ENCODE measurements at regions not wholly inside any gene's neighbourhood (a gene's known extent, or its start where the extent isn't known, plus 50 kb on each side); places are given as distances from the start of the nearest gene placed in this dataset.

DNA sequence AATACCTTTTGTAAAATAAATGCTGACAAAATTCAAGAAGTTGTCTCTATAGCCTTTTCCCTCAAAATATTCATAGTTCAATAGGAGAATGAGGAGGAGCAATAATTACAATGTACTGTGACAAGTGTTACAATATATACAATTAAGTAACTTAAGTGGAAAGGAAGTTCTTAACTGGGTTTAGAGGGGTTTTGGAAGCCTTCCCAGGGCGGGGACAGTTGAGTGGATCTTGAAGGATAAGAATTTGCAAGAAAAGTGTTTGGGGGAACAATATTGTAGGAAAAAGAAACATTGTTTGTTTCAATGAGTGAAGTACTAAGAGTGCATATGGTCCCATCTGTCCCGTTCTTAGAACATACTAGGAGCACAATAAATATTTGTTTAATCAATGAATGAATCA, 165.2 kb upstream of the PLSCR5 start:
- H3K27ac ChIP-seq, result no peak overlapping the region
- 84% methylated on average over 2 of the region's 2 CpGs for WGBS
- no peaks in the 10 kb centered on the region for H3K4me1 ChIP-seq
- no peaks in the 10 kb centered on the region for H3K27me3 ChIP-seq
- peaks cover 7% of the 10 kb centered on the region for H3K9me3 ChIP-seq
- no peaks in the 10 kb centered on the region for H3K36me3 ChIP-seq
- TF ChIP-seq, protein P1, sequence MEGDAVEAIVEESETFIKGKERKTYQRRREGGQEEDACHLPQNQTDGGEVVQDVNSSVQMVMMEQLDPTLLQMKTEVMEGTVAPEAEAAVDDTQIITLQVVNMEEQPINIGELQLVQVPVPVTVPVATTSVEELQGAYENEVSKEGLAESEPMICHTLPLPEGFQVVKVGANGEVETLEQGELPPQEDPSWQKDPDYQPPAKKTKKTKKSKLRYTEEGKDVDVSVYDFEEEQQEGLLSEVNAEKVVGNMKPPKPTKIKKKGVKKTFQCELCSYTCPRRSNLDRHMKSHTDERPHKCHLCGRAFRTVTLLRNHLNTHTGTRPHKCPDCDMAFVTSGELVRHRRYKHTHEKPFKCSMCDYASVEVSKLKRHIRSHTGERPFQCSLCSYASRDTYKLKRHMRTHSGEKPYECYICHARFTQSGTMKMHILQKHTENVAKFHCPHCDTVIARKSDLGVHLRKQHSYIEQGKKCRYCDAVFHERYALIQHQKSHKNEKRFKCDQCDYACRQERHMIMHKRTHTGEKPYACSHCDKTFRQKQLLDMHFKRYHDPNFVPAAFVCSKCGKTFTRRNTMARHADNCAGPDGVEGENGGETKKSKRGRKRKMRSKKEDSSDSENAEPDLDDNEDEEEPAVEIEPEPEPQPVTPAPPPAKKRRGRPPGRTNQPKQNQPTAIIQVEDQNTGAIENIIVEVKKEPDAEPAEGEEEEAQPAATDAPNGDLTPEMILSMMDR (IDR thresholded peaks at IDR 0.05), result no peak
- TF ChIP-seq EP300 (IDR thresholded peaks at IDR 0.05) (no peak), POLR2A (IDR thresholded peaks at IDR 0.05) (no peak), POLR2AphosphoS5 (IDR thresholded peaks at IDR 0.05) (no peak)
- H3K4me3 ChIP-seq, result no peak overlapping the region
- DNase-seq (ENCODE audit: low spot score in 2 of 2), result no peak

DNA sequence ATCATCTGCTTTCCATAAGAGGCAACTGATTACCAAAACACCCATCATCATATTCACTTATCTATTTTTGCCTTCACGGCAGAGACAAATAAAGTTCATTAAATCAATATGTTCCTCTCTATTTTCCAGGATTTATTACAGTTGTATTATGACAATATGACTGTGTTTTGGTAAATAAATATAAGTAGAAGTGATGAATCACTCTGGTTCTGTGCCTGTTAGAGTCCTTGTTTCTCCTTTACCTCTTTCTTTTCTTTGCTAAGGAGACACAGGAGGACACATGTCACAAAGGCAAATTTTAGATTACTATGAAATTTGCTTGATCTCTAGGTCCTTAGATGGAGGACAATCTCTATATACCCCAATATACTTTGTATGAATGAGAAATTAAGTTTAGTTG, 152.6 kb upstream of the PLSCR5 start:
- DNase-seq (ENCODE audit: low spot score in 2 of 2), result no peak
- Histone ChIP-seq H3K27me3 (no peaks in the 10 kb centered on the region), H3K4me3 (no peak overlapping the region), H3K36me3 (no peaks in the 10 kb centered on the region), H3K9me3 (no peaks in the 10 kb centered on the region), H3K27ac (no peak overlapping the region), H3K4me1 (no peaks in the 10 kb centered on the region)
- 72% methylated on average over 1 of the region's 1 CpG for WGBS
- TF ChIP-seq POLR2A (IDR thresholded peaks at IDR 0.05) (no peak), POLR2AphosphoS5 (IDR thresholded peaks at IDR 0.05) (no peak), EP300 (IDR thresholded peaks at IDR 0.05) (no peak)
- TF ChIP-seq, protein P1 (IDR thresholded peaks at IDR 0.05), result no peak

DNA sequence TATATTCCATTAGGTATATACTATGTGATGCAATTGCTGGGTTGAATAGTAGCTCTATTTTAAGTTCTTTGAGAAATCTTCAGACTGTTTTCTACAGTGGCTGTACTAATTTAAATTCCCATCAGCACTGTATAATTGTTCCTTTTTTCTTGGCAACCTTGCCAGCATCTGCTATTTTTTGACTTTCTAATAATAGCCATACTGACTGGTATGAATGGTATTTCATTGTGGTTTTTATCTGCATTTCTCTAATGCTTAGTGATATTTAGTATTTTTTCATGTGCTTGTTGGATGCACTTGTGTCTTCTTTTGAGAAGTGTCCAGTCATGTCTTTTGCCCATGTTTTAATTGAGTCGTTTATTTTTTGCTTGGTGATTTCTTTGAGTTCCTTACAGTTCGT, 145.1 kb upstream of the PLSCR5 start:
- no peaks in the 10 kb centered on the region for H3K27me3 ChIP-seq
- H3K36me3 ChIP-seq, result no peaks in the 10 kb centered on the region
- DNase-seq (ENCODE audit: low spot score in 2 of 2), result no peak
- H3K4me3 ChIP-seq, result no peak overlapping the region
- TF ChIP-seq EP300 (IDR thresholded peaks at IDR 0.05) (no peak), POLR2AphosphoS5 (IDR thresholded peaks at IDR 0.05) (no peak), POLR2A (IDR thresholded peaks at IDR 0.05) (no peak)
- TF ChIP-seq, protein P1 (IDR thresholded peaks at IDR 0.05), result no peak
- H3K27ac ChIP-seq, result no peak overlapping the region
- no peaks in the 10 kb centered on the region for H3K4me1 ChIP-seq
- H3K9me3 ChIP-seq, result no peaks in the 10 kb centered on the region
- 78% methylated on average over 2 of the region's 2 CpGs for WGBS

DNA sequence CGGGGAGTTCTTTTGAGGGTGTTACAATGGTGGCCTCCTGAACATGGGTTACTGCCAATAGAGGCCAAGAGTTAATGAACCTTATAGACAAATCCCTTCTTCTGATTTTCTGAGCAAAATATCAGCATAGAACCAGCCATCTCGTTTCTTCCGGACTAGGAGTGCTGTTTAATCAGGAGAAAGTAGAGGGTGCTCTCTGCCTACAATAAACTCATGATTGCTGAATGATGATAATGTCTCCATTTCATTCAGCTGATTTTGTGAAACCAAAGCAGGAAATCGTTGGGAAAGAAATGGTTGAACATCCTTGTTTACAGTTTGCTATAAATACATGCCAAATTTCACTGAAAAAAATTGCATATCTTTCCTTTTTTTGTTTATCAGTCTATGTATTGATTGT, 142.8 kb upstream of the PLSCR5 start:
- TF ChIP-seq POLR2A (IDR thresholded peaks at IDR 0.05) (no peak), POLR2AphosphoS5 (IDR thresholded peaks at IDR 0.05) (no peak), EP300 (IDR thresholded peaks at IDR 0.05) (no peak)
- TF ChIP-seq, protein P1 (IDR thresholded peaks at IDR 0.05), result no peak
- WGBS, result 25% methylated on average over 4 of the region's 4 CpGs

DNA sequence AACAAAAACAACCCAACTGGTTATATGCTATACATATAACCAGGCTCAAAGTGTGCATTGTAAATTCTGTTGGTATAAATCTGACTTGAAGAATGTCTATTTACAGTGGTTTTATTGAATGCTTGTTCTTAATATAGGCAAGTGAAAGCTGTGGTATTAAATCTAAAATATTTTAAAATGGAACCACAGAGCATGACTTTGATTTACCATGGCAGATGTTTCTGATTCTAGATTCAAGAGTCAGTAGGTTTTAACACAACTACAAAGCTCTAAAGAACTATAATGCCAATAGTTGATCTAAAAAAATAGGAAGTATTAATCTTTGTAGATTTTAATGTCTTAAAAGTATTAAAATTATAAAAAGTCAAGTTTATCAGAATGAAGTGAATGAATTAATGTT, 141.9 kb upstream of the PLSCR5 start:
- Histone ChIP-seq H3K27ac (no peak overlapping the region), H3K36me3 (no peaks in the 10 kb centered on the region), H3K27me3 (no peaks in the 10 kb centered on the region), H3K9me3 (no peaks in the 10 kb centered on the region), H3K4me1 (no peaks in the 10 kb centered on the region), H3K4me3 (no peak overlapping the region)
- TF ChIP-seq POLR2AphosphoS5 (IDR thresholded peaks at IDR 0.05) (no peak), POLR2A (IDR thresholded peaks at IDR 0.05) (no peak), EP300 (IDR thresholded peaks at IDR 0.05) (no peak)
- TF ChIP-seq, protein P1 (IDR thresholded peaks at IDR 0.05), result no peak
- no peak for DNase-seq (ENCODE audit: low spot score in 2 of 2)

More for the DNA sequence above, 142.8 kb upstream of the PLSCR5 start:
- Histone ChIP-seq H3K4me1 (no peaks in the 10 kb centered on the region), H3K27me3 (no peaks in the 10 kb centered on the region), H3K9me3 (no peaks in the 10 kb centered on the region), H3K4me3 (no peak overlapping the region), H3K36me3 (no peaks in the 10 kb centered on the region), H3K27ac (no peak overlapping the region)
- no peak for DNase-seq (ENCODE audit: low spot score in 2 of 2)

Measured in suprapubic skin (tissue), 4 donors.